ENCODE measurements at regions not wholly inside any gene's neighbourhood (a gene's known extent, or its start where the extent isn't known, plus 50 kb on each side); places are given as distances from the start of the nearest gene placed in this dataset.

DNA sequence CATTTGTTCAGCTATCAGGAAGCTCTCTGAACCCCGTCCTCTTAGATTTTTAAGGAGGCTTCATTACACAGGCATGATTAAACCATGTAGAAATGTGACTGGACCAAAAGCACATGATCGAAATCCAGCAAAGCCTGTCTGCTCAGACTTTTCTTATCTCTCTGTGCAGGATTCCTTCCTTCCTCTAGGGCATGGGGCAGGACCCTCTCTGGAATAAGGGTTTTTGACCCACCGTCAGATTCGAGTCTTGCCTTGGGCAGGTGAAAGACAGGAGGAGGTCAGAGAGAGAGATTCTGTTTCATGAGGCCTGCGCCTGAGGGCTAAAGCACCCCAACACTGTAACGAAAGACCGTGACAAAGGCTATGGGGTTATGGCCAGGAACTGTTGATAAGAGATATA lies 136.8 kb downstream of the RHOU start:
- Mint-ChIP-seq H3K27ac (no peak overlapping the region), H3K27me3 (ENCODE audit: low read depth) (no peaks in the 10 kb centered on the region), H3K4me3 (no peak overlapping the region), H3K36me3 (ENCODE audit: low read depth) (no peaks in the 10 kb centered on the region), H3K4me1 (ENCODE audit: low read depth) (peaks cover 8% of the 10 kb centered on the region), H3K9me3 (ENCODE audit: insufficient read depth) (no peaks in the 10 kb centered on the region)
- CTCF ChIA-PET = no interaction called here
- ATAC-seq (no peak), DNase-seq (no peak)
- POLR2A ChIA-PET = no interaction called here

- H3K4me3 Mint-ChIP-seq = no peak overlapping the region
- ChIA-PET CTCF (no interaction called here), POLR2A (no interaction called here)
- ATAC-seq (no peak), DNase-seq (no peak)
- no peak overlapping the region for H3K27ac Mint-ChIP-seq
- H3K36me3 Mint-ChIP-seq (ENCODE audit: low read depth) = no peaks in the 10 kb centered on the region
- no peaks in the 10 kb centered on the region for H3K27me3 Mint-ChIP-seq (ENCODE audit: low read depth)
- H3K9me3 Mint-ChIP-seq (ENCODE audit: insufficient read depth) = no peaks in the 10 kb centered on the region
- peaks cover 8% of the 10 kb centered on the region for H3K4me1 Mint-ChIP-seq (ENCODE audit: low read depth)
Measured at GRCh38 chr1:228873709-228874108, 138.4 kb downstream of the RHOU start.

DNA sequence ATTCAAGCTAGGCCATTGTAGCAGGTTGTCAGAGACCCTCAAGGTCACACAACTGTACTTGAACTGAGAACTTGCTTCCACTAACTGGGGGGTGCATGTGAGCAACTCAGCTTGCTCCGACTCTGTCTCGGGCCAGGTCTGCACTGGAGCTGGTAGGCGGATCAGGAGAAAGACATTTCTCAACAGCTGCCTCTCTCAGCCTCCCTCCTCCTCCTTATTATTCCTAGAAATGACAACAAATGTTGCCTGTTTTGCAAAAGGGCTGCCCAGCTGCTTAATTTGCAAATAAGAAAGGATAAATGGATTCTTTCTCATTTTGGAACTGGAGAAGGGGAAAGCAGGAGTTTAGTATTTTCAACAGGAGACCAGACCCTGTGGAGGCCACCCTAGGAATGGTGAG lies 140.5 kb downstream of the RHOU start:
- no peaks in the 10 kb centered on the region for H3K9me3 Mint-ChIP-seq (ENCODE audit: insufficient read depth)
- H3K4me1 Mint-ChIP-seq (ENCODE audit: low read depth) = peaks cover 8% of the 10 kb centered on the region
- H3K36me3 Mint-ChIP-seq (ENCODE audit: low read depth) = no peaks in the 10 kb centered on the region
- H3K27me3 Mint-ChIP-seq (ENCODE audit: low read depth) = no peaks in the 10 kb centered on the region
- CTCF ChIA-PET = interaction anchor here (1.1 to 1.6 kb wide), 2 partner anchors 11 to 351 kb away, joined by 4 read pairs; no protein-coding TSS in a partner anchor
- no peak overlapping the region for H3K27ac Mint-ChIP-seq
- POLR2A ChIA-PET = no interaction called here
- DNase-seq = no peak
- no peak overlapping the region for H3K4me3 Mint-ChIP-seq
- no peak for ATAC-seq

- H3K27me3 Mint-ChIP-seq (ENCODE audit: low read depth) = no peaks in the 10 kb centered on the region
- ATAC-seq = no peak
- DNase-seq = no peak
- H3K4me3 Mint-ChIP-seq = no peak overlapping the region
- H3K27ac Mint-ChIP-seq = no peak overlapping the region
- H3K36me3 Mint-ChIP-seq (ENCODE audit: low read depth) = no peaks in the 10 kb centered on the region
- POLR2A ChIA-PET = no interaction called here
- H3K9me3 Mint-ChIP-seq (ENCODE audit: insufficient read depth) = no peaks in the 10 kb centered on the region
- peaks cover 8% of the 10 kb centered on the region for H3K4me1 Mint-ChIP-seq (ENCODE audit: low read depth)
- CTCF ChIA-PET = interaction anchor here (1.1 to 1.6 kb wide), 2 partner anchors 11 to 351 kb away, joined by 4 read pairs; no protein-coding TSS in a partner anchor
Measured at GRCh38 chr1:228876187-228876586, 140.9 kb downstream of the RHOU start.

GRCh38 chr1:228879164-228879563 lies 143.9 kb downstream of the RHOU start:
- Mint-ChIP-seq H3K27ac (no peak overlapping the region), H3K36me3 (ENCODE audit: low read depth) (no peaks in the 10 kb centered on the region), H3K27me3 (ENCODE audit: low read depth) (no peaks in the 10 kb centered on the region), H3K4me1 (ENCODE audit: low read depth) (peaks cover 8% of the 10 kb centered on the region), H3K4me3 (no peak overlapping the region), H3K9me3 (ENCODE audit: insufficient read depth) (no peaks in the 10 kb centered on the region)
- no peak for DNase-seq
- CTCF ChIA-PET = no interaction called here
- ATAC-seq = no peak
- POLR2A ChIA-PET = no interaction called here

- Mint-ChIP-seq H3K9me3 (ENCODE audit: insufficient read depth) (no peaks in the 10 kb centered on the region), H3K27me3 (ENCODE audit: low read depth) (no peaks in the 10 kb centered on the region), H3K27ac (no peak overlapping the region), H3K4me1 (ENCODE audit: low read depth) (peaks cover 3% of the 10 kb centered on the region), H3K4me3 (no peak overlapping the region), H3K36me3 (ENCODE audit: low read depth) (no peaks in the 10 kb centered on the region)
- CTCF ChIA-PET = no interaction called here
- POLR2A ChIA-PET = interaction anchor here (0.6 kb wide), 1 partner anchor 46 kb away, joined by 4 read pairs; no protein-coding TSS in a partner anchor
- DNase-seq (no peak), ATAC-seq (no peak)
Measured at GRCh38 chr1:228882041-228882770, 146.9 kb downstream of the RHOU start.

GRCh38 chr1:228882771-228883450 lies 147.6 kb downstream of the RHOU start:
- ChIA-PET POLR2A (interaction anchor here (0.5 to 0.6 kb wide), 2 partner anchors 35 to 45 kb away, joined by 4 to 5 read pairs; no protein-coding TSS in a partner anchor), CTCF (no interaction called here)
- Mint-ChIP-seq H3K36me3 (ENCODE audit: low read depth) (no peaks in the 10 kb centered on the region), H3K4me1 (ENCODE audit: low read depth) (peaks cover 3% of the 10 kb centered on the region), H3K27me3 (ENCODE audit: low read depth) (peaks cover under 1% of the 10 kb centered on the region), H3K27ac (no peak overlapping the region), H3K4me3 (no peak overlapping the region), H3K9me3 (ENCODE audit: insufficient read depth) (no peaks in the 10 kb centered on the region)
- no peak for ATAC-seq
- no peak for DNase-seq

DNA sequence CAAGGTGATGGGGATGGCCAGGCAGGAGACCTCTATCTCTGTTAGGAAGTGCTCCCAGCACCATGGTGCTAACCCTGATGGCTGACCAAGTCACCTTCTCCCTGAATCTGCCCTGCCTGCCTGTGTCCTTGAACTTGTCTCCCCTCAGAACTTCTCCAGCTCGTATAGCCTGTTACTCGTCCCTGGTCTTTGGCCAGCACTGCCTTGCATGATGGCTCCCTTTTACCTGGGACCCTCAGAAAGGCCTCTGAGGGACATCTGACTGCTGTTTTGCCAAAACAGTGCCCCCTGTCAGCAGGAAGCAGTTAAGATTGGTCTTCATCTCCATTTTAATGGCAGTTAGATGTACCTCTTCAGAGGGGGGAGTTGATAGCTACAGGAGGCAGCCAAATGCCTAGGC lies 148.3 kb downstream of the RHOU start:
- DNase-seq (no peak), ATAC-seq (no peak)
- Mint-ChIP-seq H3K27ac (no peak overlapping the region), H3K4me1 (ENCODE audit: low read depth) (peaks cover 3% of the 10 kb centered on the region), H3K36me3 (ENCODE audit: low read depth) (no peaks in the 10 kb centered on the region), H3K4me3 (no peak overlapping the region), H3K27me3 (ENCODE audit: low read depth) (peaks cover 2% of the 10 kb centered on the region), H3K9me3 (ENCODE audit: insufficient read depth) (no peaks in the 10 kb centered on the region)
- ChIA-PET CTCF (no interaction called here), POLR2A (interaction anchor here (0.5 kb wide), 1 partner anchor 36 kb away, joined by 5 read pairs; no protein-coding TSS in a partner anchor)

- H3K27me3 Mint-ChIP-seq (ENCODE audit: low read depth) = peaks cover 2% of the 10 kb centered on the region
- no peak for ATAC-seq
- DNase-seq = no peak
- H3K27ac Mint-ChIP-seq = no peak overlapping the region
- no peaks in the 10 kb centered on the region for H3K9me3 Mint-ChIP-seq (ENCODE audit: insufficient read depth)
- POLR2A ChIA-PET = no interaction called here
- H3K4me1 Mint-ChIP-seq (ENCODE audit: low read depth) = peaks cover 5% of the 10 kb centered on the region
- CTCF ChIA-PET = no interaction called here
- H3K4me3 Mint-ChIP-seq = no peak overlapping the region
- H3K36me3 Mint-ChIP-seq (ENCODE audit: low read depth) = no peaks in the 10 kb centered on the region
Measured at GRCh38 chr1:228884196-228884595, 148.9 kb downstream of the RHOU start.

DNA sequence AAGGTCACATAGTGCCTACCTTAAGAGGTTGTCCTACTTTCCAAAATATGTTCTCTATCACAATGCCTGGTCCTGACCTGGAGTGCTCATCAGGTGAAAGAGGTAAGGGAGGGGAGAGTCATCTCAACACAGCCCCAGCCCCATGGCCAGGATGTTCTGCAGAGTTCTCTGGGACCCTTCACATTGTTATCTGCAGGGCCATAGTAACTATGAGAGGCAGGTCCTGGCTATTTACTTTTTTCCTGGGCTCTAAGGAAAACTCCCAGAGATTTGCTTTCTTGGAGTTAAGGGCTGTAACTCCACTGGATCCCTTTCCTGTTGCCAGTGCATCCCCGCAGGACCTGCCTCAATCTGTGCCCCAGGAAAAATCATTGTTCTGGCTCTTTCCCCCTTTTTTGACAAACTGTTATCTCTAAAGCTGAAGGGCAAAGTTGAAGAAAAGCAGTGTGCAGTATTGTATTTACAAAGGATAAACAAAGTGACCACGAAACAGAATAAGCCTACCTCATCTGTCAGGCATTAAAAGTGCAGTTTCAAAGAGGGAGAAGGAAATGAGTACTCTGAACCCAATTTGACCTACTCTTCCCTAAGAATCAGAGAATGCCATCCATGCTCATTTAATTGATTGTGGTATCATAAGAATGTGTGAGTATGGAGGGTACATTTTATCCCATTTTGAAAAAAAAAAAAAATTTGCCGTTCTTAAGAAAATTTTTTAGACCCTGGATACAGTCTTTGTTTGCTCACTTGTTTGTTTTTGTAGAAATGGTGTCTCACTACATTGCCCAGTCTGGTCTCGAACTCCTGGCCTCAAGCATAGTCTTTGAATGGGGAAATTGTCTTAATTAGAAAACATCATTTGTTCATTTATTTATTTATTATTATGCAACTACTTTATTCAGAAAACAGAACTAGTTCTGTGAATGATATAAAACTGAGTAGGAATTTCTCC lies 149.6 kb downstream of the RHOU start:
- ATAC-seq (no peak), DNase-seq (no peak)
- POLR2A ChIA-PET = no interaction called here
- Mint-ChIP-seq H3K27me3 (ENCODE audit: low read depth) (peaks cover 2% of the 10 kb centered on the region), H3K36me3 (ENCODE audit: low read depth) (no peaks in the 10 kb centered on the region), H3K27ac (peak overlapping the region; percentile 14), H3K4me1 (ENCODE audit: low read depth) (peaks cover 11% of the 10 kb centered on the region), H3K9me3 (ENCODE audit: insufficient read depth) (no peaks in the 10 kb centered on the region), H3K4me3 (no peak overlapping the region)
- CTCF ChIA-PET = no interaction called here

DNA sequence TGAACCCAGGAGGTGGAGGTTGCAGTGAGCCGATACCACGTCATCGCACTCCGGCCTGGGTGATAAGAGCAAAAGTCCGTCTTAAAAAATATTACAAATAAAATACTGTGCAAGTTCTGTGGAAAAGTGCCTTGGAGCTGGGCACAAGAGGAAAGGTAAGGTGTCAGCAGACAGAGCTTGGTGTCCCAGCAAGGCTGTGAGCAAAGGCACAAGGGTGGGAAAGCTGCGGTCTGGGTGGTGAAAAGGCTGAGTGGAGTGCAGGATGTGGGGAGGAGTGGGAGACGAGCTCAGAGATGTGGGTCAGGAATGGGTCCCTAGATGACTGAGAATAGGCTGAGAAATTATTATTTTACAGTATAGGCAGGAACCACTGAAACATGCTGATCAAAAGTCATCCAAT lies 150.6 kb downstream of the RHOU start:
- Mint-ChIP-seq H3K4me1 (ENCODE audit: low read depth) (peaks cover 21% of the 10 kb centered on the region), H3K4me3 (no peak overlapping the region), H3K27ac (no peak overlapping the region), H3K9me3 (ENCODE audit: insufficient read depth) (no peaks in the 10 kb centered on the region), H3K27me3 (ENCODE audit: low read depth) (peaks cover 2% of the 10 kb centered on the region), H3K36me3 (ENCODE audit: low read depth) (no peaks in the 10 kb centered on the region)
- POLR2A ChIA-PET = no interaction called here
- DNase-seq (no peak), ATAC-seq (no peak)
- CTCF ChIA-PET = no interaction called here

DNA sequence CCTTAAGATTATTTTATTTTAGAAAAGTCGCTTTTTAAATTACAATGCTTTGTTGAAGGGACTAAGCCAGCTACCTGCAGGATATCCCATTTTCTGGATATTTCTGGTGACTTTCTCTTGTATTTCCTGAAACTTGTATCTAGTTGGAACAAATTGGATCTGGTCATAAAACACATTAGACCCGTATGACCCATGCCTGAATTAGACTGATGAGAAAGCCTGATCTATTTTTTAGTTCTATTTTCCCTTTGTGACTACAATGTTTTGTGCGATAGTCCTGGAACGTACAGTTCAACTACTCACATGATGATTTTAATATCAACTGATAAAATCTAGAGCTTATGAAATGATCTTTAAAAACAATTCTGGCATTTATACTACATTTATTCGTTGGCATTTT lies 151.8 kb downstream of the RHOU start:
- Mint-ChIP-seq H3K27ac (no peak overlapping the region), H3K4me1 (ENCODE audit: low read depth) (peaks cover 22% of the 10 kb centered on the region), H3K4me3 (no peak overlapping the region), H3K36me3 (ENCODE audit: low read depth) (no peaks in the 10 kb centered on the region), H3K9me3 (ENCODE audit: insufficient read depth) (no peaks in the 10 kb centered on the region), H3K27me3 (ENCODE audit: low read depth) (peaks cover 4% of the 10 kb centered on the region)
- no peak for ATAC-seq
- ChIA-PET POLR2A (no interaction called here), CTCF (interaction anchor here (1.3 kb wide), 1 partner anchor 11 kb away, joined by 4 read pairs; no protein-coding TSS in a partner anchor)
- DNase-seq = no peak
